Neuronal stem cell (in vitro differentiated cells): ENCODE measurements at regions not wholly inside any gene's neighbourhood (a gene's known extent, or its start where the extent isn't known, plus 50 kb on each side); places are given as distances from the start of the nearest gene placed in this dataset.

Source experiments
- DNase-seq: peaks from one replicate; pipeline ENCODE4 v3.0.0-alpha.2; 2013; ENCODE audit warnings: low spot score
- H2AFZ ChIP-seq: one replicate; pipeline ENCODE4 v1.6.1; 2013; ENCODE audit warnings: mild to moderate bottlenecking, low read length, inconsistent platforms
- H2AK5ac ChIP-seq: 2 replicates; pipeline ENCODE4 v1.6.1; 2013; ENCODE audit warnings: low read depth, mild to moderate bottlenecking, inconsistent platforms, low read length, moderate library complexity, mixed read lengths
- H2BK120ac ChIP-seq: 2 replicates; pipeline ENCODE4 v1.6.1; 2013; ENCODE audit warnings: low read depth, mild to moderate bottlenecking, inconsistent platforms, low read length, moderate library complexity, mixed read lengths
- H2BK12ac ChIP-seq: one replicate; pipeline ENCODE4 v1.6.1; 2013; ENCODE audit warnings: low read length, inconsistent platforms
- H2BK15ac ChIP-seq: 2 replicates; pipeline ENCODE4 v1.6.1; 2013; ENCODE audit warnings: mild to moderate bottlenecking, low read length, inconsistent platforms, mixed read lengths
- H2BK5ac ChIP-seq: one replicate; pipeline ENCODE4 v1.6.1; 2013; ENCODE audit warnings: inconsistent platforms, mild to moderate bottlenecking, low read length, moderate library complexity
- H3K14ac ChIP-seq: one replicate; pipeline ENCODE4 v1.6.1; 2013; ENCODE audit warnings: low read length, inconsistent platforms
- H3K18ac ChIP-seq: 2 replicates; pipeline ENCODE4 v1.6.1; 2013; ENCODE audit warnings: low read length, inconsistent platforms
- H3K23ac ChIP-seq: 2 replicates; pipeline ENCODE4 v1.6.1; 2013; ENCODE audit warnings: low read depth, mild to moderate bottlenecking, mixed read lengths, low read length, inconsistent platforms; ENCODE audit not compliant: poor library complexity
- H3K27ac ChIP-seq: replicated peaks from 3 replicates; pipeline ENCODE4 v1.5.1; 2013; ENCODE audit warnings: low read length, inconsistent platforms
- H3K27me3 ChIP-seq, 3 experiments: 2 replicates each; pipeline ENCODE4 v1.6.1; 2013; ENCODE audit warnings: low read length in 3 of 3, mild to moderate bottlenecking in 2 of 3, inconsistent platforms in 1 of 3, low read depth in 1 of 3, mixed read lengths in 1 of 3, moderate library complexity in 1 of 3; ENCODE audit not compliant: control insufficient read depth in 3 of 3, insufficient read depth in 3 of 3
- H3K36me3 ChIP-seq, 2 donors: replicated peaks in 1 of 2; 2 replicates each; pipeline ENCODE4 v1.6.1; 2013; ENCODE audit warnings: low read length in 2 of 2; ENCODE audit not compliant: control insufficient read depth in 2 of 2, insufficient read depth in 2 of 2
- H3K4ac ChIP-seq: 2 replicates; pipeline ENCODE4 v1.6.1; 2013; ENCODE audit warnings: inconsistent platforms, mild to moderate bottlenecking, low read length, moderate library complexity
- H3K4me1 ChIP-seq, 2 donors: 1 replicate in 1 of 2; 2 replicates in 1 of 2; pipeline ENCODE4 v1.6.1; 2013; ENCODE audit warnings: low read length in 2 of 2, low read depth in 1 of 2; ENCODE audit not compliant: control insufficient read depth in 2 of 2, insufficient read depth in 1 of 2
- H3K4me2 ChIP-seq: one replicate; pipeline ENCODE4 v1.6.1; 2013; ENCODE audit warnings: mild to moderate bottlenecking, low read length, inconsistent platforms; ENCODE audit not compliant: insufficient read depth, poor library complexity, severe bottlenecking
- H3K4me3 ChIP-seq, 2 donors: 2 replicates each; pipeline ENCODE4 v1.5.1; 2013; ENCODE audit warnings: low read length in 2 of 2, mild to moderate bottlenecking in 2 of 2, inconsistent platforms in 1 of 2, moderate library complexity in 1 of 2
- H3K79me1 ChIP-seq: one replicate; pipeline ENCODE4 v1.6.1; 2013; ENCODE audit warnings: low read depth, mild to moderate bottlenecking, inconsistent platforms, low read length, moderate library complexity
- H3K9ac ChIP-seq: one replicate; pipeline ENCODE4 v1.6.1; 2013; ENCODE audit warnings: mild to moderate bottlenecking, low read depth, low read length, inconsistent platforms; ENCODE audit not compliant: poor library complexity
- H3K9me3 ChIP-seq, 2 donors: replicated peaks in 1 of 2; 2 replicates each; pipeline versions ENCODE3 to v1.6.1; 2013; ENCODE audit warnings: low read length in 2 of 2, mild to moderate bottlenecking in 2 of 2, inconsistent platforms in 1 of 2, low read depth in 1 of 2, mixed read lengths in 1 of 2, moderate library complexity in 1 of 2; ENCODE audit not compliant: control insufficient read depth in 2 of 2, insufficient read depth in 1 of 2
- H4K8ac ChIP-seq: one replicate; pipeline ENCODE4 v1.6.1; 2013; ENCODE audit warnings: low read depth, mild to moderate bottlenecking, inconsistent platforms, low read length, moderate library complexity
- H4K91ac ChIP-seq: one replicate; pipeline ENCODE4 v1.6.1; 2013; ENCODE audit warnings: low read length, low read depth, mild to moderate bottlenecking, inconsistent platforms; ENCODE audit not compliant: poor library complexity
- WGBS, 2 donors: extraction: QIAGEN DNeasy Blood & Tissue Kit; methylation state at CpG; one replicate each; pipeline ENCODE4 v1.1.7; 2013; ENCODE audit warnings: missing lambda C conversion rate in 2 of 2, mixed read lengths in 1 of 2; ENCODE audit not compliant: insufficient read length in 2 of 2, insufficient replicate concordance in 1 of 2; ENCODE audit errors: extremely low coverage in 2 of 2; 5-methylcytosine and 5-hydroxymethylcytosine counted together

DNA sequence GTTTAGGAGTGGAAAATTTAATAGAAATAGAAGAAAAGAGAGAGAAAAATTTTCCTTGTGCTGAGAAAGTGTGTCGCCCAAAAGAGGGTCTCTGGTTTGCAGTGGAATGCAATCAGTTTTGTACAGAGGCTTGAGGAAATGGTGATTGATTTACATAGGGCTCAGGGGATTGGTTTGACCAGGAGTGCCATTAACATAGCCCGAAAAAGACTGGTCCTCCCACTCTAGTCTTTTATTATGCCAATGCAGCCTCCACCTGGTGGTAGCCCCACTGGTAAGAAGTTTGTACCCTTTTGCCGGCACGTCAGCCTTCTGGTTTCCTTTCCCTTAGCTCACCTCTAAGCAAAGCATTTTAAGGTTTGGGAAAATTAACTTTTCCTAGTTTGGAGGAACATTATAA, 885.3 kb downstream of the XPNPEP1 start:
- Histone ChIP-seq H4K91ac (no peak overlapping the region), H3K14ac (no peak overlapping the region), H2AK5ac (no peak overlapping the region), H3K27me3 (no peaks in the 10 kb centered on the region), H2BK15ac (no peak overlapping the region), H3K27ac (no peak overlapping the region), H3K4me3 (no peak overlapping the region), H3K79me1 (no peaks in the 10 kb centered on the region), H4K8ac (no peak overlapping the region), H3K4me2 (no peak overlapping the region), H2BK5ac (no peak overlapping the region), H3K18ac (no peak overlapping the region), H3K4ac (no peak overlapping the region), H3K23ac (no peak overlapping the region), H3K9me3 (no peaks in the 10 kb centered on the region), H3K4me1 (no peaks in the 10 kb centered on the region), H3K36me3 (no peaks in the 10 kb centered on the region), H2BK12ac (no peak overlapping the region), H2BK120ac (no peak overlapping the region), H2AFZ (no peak overlapping the region), H3K9ac (no peak overlapping the region)
- no CpG with 5 or more reads among the region's 4 CpGs for WGBS, 2 donors
- DNase-seq = no peak

DNA sequence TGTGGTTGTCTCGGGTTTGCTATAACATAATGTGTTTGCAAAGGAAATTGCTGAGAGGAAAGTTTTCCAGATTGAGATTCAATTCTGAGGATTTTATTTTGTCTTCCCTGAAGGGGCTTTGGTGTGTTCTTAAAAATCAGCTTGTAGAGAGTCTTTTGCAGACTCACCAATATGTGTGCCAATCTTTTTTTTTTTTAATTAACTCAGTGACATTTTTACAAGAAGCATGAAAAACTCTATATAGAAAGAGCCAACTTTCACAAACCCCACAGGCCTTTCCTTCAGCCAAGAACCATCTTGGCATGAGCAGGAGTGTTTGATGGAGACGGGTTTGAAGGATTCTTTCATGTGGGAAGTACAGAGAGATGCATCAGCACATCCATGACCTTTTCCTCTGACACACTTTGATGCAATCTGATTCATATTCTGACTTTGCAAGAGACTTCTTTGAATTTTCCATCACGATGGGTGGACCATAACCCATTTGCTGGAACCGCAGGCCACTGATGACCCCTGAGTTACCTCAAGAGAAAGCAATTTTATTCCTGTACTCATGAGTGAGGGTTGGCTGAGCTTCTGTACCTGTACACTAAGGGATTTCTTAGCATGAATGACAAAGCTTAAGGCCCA, 892.6 kb downstream of the XPNPEP1 start:
- Histone ChIP-seq H2AFZ (no peak overlapping the region), H3K18ac (no peak overlapping the region), H3K27ac (no peak overlapping the region), H4K91ac (no peak overlapping the region), H3K14ac (no peak overlapping the region), H3K4me1 (peaks cover 0 to 2% of the 10 kb centered on the region in 2 donors), H3K36me3 (no peaks in the 10 kb centered on the region), H3K9ac (no peak overlapping the region), H3K27me3 (no peaks in the 10 kb centered on the region), H2AK5ac (no peak overlapping the region), H2BK12ac (no peak overlapping the region), H3K23ac (no peak overlapping the region), H2BK5ac (no peak overlapping the region), H3K4me3 (no peak overlapping the region), H4K8ac (no peak overlapping the region), H3K4me2 (no peak overlapping the region), H3K4ac (no peak overlapping the region), H2BK15ac (no peak overlapping the region), H3K79me1 (no peaks in the 10 kb centered on the region), H3K9me3 (no peaks in the 10 kb centered on the region), H2BK120ac (no peak overlapping the region)
- no peak for DNase-seq
- no CpG with 5 or more reads among the region's 4 CpGs for WGBS, 2 donors

DNA sequence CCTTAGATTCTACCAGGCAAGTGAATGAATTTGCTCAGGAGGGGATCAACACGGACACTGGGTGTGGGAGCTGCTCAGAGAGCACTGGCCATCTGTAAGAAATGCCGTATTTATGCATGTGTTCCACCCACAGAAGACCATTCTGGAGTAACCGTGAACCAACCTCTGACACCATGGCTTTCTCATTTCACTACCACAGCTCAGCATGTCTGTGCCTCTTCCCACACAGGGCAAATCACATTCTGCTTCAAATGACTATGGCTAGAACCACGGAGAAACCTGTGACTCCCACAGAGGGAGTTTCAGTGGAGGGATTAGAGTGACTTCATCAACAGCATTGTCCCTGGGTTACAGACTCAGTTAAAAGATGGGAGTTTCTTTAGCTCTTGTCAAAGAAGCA, 893.4 kb downstream of the XPNPEP1 start:
- Histone ChIP-seq H2BK15ac (no peak overlapping the region), H3K27me3 (no peaks in the 10 kb centered on the region), H2AFZ (no peak overlapping the region), H3K9ac (no peak overlapping the region), H2BK120ac (no peak overlapping the region), H3K9me3 (no peaks in the 10 kb centered on the region), H4K91ac (no peak overlapping the region), H3K23ac (no peak overlapping the region), H3K79me1 (no peaks in the 10 kb centered on the region), H3K4me1 (peaks cover 0 to 2% of the 10 kb centered on the region in 2 donors), H3K27ac (no peak overlapping the region), H4K8ac (no peak overlapping the region), H3K4ac (no peak overlapping the region), H3K36me3 (no peaks in the 10 kb centered on the region), H2AK5ac (no peak overlapping the region), H3K4me3 (no peak overlapping the region), H3K14ac (no peak overlapping the region), H3K18ac (no peak overlapping the region), H2BK5ac (no peak overlapping the region), H2BK12ac (no peak overlapping the region), H3K4me2 (no peak overlapping the region)
- no peak for DNase-seq
- WGBS, 2 donors = no CpG with 5 or more reads among the region's 4 CpGs

DNA sequence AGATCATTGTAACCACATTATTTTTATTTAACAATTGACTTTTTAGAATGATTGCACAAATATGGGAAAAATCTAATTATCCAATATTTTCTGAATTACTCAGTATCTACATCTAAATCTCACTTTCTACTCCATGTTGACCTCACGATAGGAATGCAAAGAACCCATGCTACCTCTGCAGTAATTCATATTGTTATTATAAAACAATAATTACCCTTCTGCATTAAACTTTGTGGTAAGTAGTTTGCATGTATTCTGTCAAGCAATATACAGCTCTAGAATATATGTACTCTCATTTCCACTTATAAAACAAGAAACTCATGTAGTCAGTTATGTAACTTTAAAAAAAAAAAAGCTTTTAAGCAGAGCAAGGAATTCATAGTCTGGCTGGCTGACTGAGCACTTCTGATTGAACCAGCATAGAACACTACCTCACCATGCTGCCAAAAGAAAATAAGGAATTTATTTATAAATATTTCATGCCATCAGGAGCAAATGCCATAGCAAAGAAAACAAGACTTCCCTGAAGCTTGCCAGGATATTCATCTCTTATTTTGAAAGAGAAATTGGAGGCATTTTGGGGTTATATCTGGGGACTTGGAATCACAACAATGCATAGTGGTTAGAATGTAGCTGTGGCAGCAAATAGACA, 895.7 kb downstream of the XPNPEP1 start:
- WGBS, 2 donors = no CpG with 5 or more reads among the region's 1 CpG
- H3K36me3 ChIP-seq = no peaks in the 10 kb centered on the region
- H3K23ac ChIP-seq = no peak overlapping the region

More for the DNA sequence above, 895.7 kb downstream of the XPNPEP1 start:
- Histone ChIP-seq H3K27ac (no peak overlapping the region), H3K18ac (no peak overlapping the region), H2BK5ac (no peak overlapping the region), H2BK12ac (no peak overlapping the region), H4K91ac (no peak overlapping the region), H2AK5ac (no peak overlapping the region), H3K4ac (no peak overlapping the region), H3K4me1 (peaks cover 0 to 2% of the 10 kb centered on the region in 2 donors), H4K8ac (no peak overlapping the region), H3K4me3 (no peak overlapping the region), H3K27me3 (no peaks in the 10 kb centered on the region), H2BK120ac (no peak overlapping the region), H3K9ac (no peak overlapping the region), H2AFZ (no peak overlapping the region), H3K14ac (no peak overlapping the region), H2BK15ac (no peak overlapping the region), H3K79me1 (no peaks in the 10 kb centered on the region), H3K9me3 (no peaks in the 10 kb centered on the region), H3K4me2 (no peak overlapping the region)
- DNase-seq = no peak
